ENCODE measurements at regions not wholly inside any gene's neighbourhood (a gene's known extent, or its start where the extent isn't known, plus 50 kb on each side); places are given as distances from the start of the nearest gene placed in this dataset.

- DNase-seq, result no peak
Observed at GRCh38 chr11:33520112-33520511, 180.5 kb downstream of the C11orf91 start.

- DNase-seq, result no peak
Observed at GRCh38 chr11:33515347-33515746, 185.3 kb downstream of the C11orf91 start.

- no peak for DNase-seq
Observed at GRCh38 chr11:33514079-33514925, 186.3 kb downstream of the C11orf91 start.

GRCh38 chr11:33509632-33510031, 191.0 kb downstream of the C11orf91 start:
- no peak for DNase-seq

GRCh38 chr11:33507967-33508366, 192.7 kb downstream of the C11orf91 start:
- no peak for DNase-seq

GRCh38 chr11:33507356-33507755, 193.3 kb downstream of the C11orf91 start:
- no peak for DNase-seq

GRCh38 chr11:33505093-33505492, 195.5 kb downstream of the C11orf91 start:
- DNase-seq, result no peak

- no peak for DNase-seq
Observed at GRCh38 chr11:33500861-33501479, 199.7 kb downstream of the C11orf91 start.

- no peak for DNase-seq
Observed at GRCh38 chr11:33500332-33500731, 200.3 kb downstream of the C11orf91 start.

GRCh38 chr11:33492596-33492995, 208.0 kb downstream of the C11orf91 start:
- no peak for DNase-seq

GRCh38 chr11:33490842-33491370, 209.7 kb downstream of the C11orf91 start:
- DNase-seq, result no peak

GRCh38 chr11:33488971-33489370, 211.7 kb downstream of the C11orf91 start:
- no peak for DNase-seq

GRCh38 chr11:33480626-33481025, 220.0 kb downstream of the C11orf91 start:
- DNase-seq, result no peak

- no peak for DNase-seq
Observed at GRCh38 chr11:33479231-33479630, 221.4 kb downstream of the C11orf91 start.

- DNase-seq, result no peak
Observed at GRCh38 chr11:33478111-33478573, 221.0 kb downstream of the HIPK3 start.

- DNase-seq, result no peak
Observed at GRCh38 chr11:33476945-33477606, 219.9 kb downstream of the HIPK3 start.

GRCh38 chr11:33475993-33476392, 218.8 kb downstream of the HIPK3 start:
- no peak for DNase-seq

GRCh38 chr11:33474866-33475265, 217.7 kb downstream of the HIPK3 start:
- DNase-seq, result no peak

GRCh38 chr11:33471541-33471940, 214.4 kb downstream of the HIPK3 start:
- DNase-seq, result no peak

- no peak for DNase-seq
Observed at GRCh38 chr11:33467966-33468365, 210.8 kb downstream of the HIPK3 start.

GRCh38 chr11:33463059-33463458, 205.9 kb downstream of the HIPK3 start:
- no peak for DNase-seq

GRCh38 chr11:33461369-33462125, 204.4 kb downstream of the HIPK3 start:
- DNase-seq, result no peak

GRCh38 chr11:33457948-33458347, 200.8 kb downstream of the HIPK3 start:
- no peak for DNase-seq

All from activated T-cell treated with anti-CD3 and anti-CD28 coated beads for 4 hours (primary cell).